CD14-positive monocyte (primary cell): ENCODE measurements at regions not wholly inside any gene's neighbourhood (a gene's known extent, or its start where the extent isn't known, plus 50 kb on each side); places are given as distances from the start of the nearest gene placed in this dataset.

Experiments
- DNase-seq, 3 donors: peaks; one replicate each; pipeline ENCODE4 v3.0.0-alpha.2; 2011 to 2022
- H2AFZ ChIP-seq: 2 replicates; pipeline ENCODE4 v1.6.0; 2012; ENCODE audit warnings: mild to moderate bottlenecking, low read depth, low read length, inconsistent platforms; ENCODE audit not compliant: insufficient read depth, poor library complexity, severe bottlenecking
- H3K27ac ChIP-seq, 2 donors: 1 replicate in 1 of 2; 2 replicates in 1 of 2; pipeline ENCODE4 v1.5.1; 2012 to 2013; ENCODE audit warnings: low read length in 2 of 2, control low read depth in 1 of 2, inconsistent platforms in 1 of 2, low read depth in 1 of 2, mild to moderate bottlenecking in 1 of 2
- H3K27me3 ChIP-seq, 2 donors: one replicate each; pipeline versions ENCODE4 v1.6.0 to v1.6.1; 2011 to 2013; ENCODE audit warnings: low read length in 2 of 2; ENCODE audit not compliant: control insufficient read depth in 2 of 2, insufficient read depth in 2 of 2
- H3K36me3 ChIP-seq, 2 donors: replicated peaks in 1 of 2; 1 replicate in 1 of 2; 2 replicates in 1 of 2; pipeline versions ENCODE4 v1.5.1 to v1.6.1; 2012 to 2013; ENCODE audit warnings: low read length in 2 of 2, control low read depth in 1 of 2, inconsistent platforms in 1 of 2, mild to moderate bottlenecking in 1 of 2; ENCODE audit not compliant: insufficient read depth in 2 of 2, control insufficient read depth in 1 of 2
- H3K4me1 ChIP-seq, 2 donors: 1 replicate in 1 of 2; 2 replicates in 1 of 2; pipeline versions ENCODE4 v1.5.1 to v1.6.1; 2012 to 2013; ENCODE audit warnings: low read length in 2 of 2, control low read depth in 1 of 2, inconsistent platforms in 1 of 2, mild to moderate bottlenecking in 1 of 2, moderate library complexity in 1 of 2; ENCODE audit not compliant: insufficient read depth in 2 of 2, control insufficient read depth in 1 of 2
- H3K4me2 ChIP-seq: replicated peaks from 2 replicates; pipeline ENCODE3; 2012; ENCODE audit warnings: low read length, moderate library complexity, mild to moderate bottlenecking; ENCODE audit not compliant: poor library complexity, severe bottlenecking; ENCODE audit errors: extremely low read depth
- H3K4me3 ChIP-seq, 3 experiments: fragments of 200-600 bp in 1 of 3; sonication (generic) in 1 of 3; replicated peaks in 1 of 3; 1 replicate in 2 of 3; 2 replicates in 1 of 3; pipeline ENCODE4 v1.5.1; 2011 to 2013; ENCODE audit warnings: low read length in 3 of 3, mild to moderate bottlenecking in 3 of 3, control low read depth in 2 of 3, low read depth in 2 of 3, inconsistent platforms in 1 of 3, moderate library complexity in 1 of 3
- H3K79me2 ChIP-seq: 2 replicates; pipeline ENCODE4 v1.6.0; 2012; ENCODE audit warnings: mild to moderate bottlenecking, control low read depth, inconsistent platforms, low read length, moderate library complexity; ENCODE audit not compliant: insufficient read depth
- H3K9ac ChIP-seq: 2 replicates; pipeline ENCODE4 v1.6.0; 2017; ENCODE audit warnings: low read length, mild to moderate bottlenecking; ENCODE audit not compliant: insufficient read depth, poor library complexity, severe bottlenecking
- H3K9me3 ChIP-seq, 2 donors: replicated peaks in 1 of 2; 1 replicate in 1 of 2; 2 replicates in 1 of 2; pipeline versions ENCODE4 v1.5.1 to v1.6.1; 2012 to 2013; ENCODE audit warnings: low read length in 2 of 2, control low read depth in 1 of 2; ENCODE audit not compliant: control insufficient read depth in 1 of 2, insufficient read depth in 1 of 2
- H4K20me1 ChIP-seq: 2 replicates; pipeline ENCODE4 v1.6.0; 2012; ENCODE audit warnings: mild to moderate bottlenecking, low read length, control low read depth, moderate library complexity; ENCODE audit not compliant: insufficient read depth
- H3K27ac Mint-ChIP-seq, 7 donors: one replicate each; pipeline ENCODE4 v1.8.0; 2020; ENCODE audit warnings: mild to moderate bottlenecking in 7 of 7, mixed read lengths in 7 of 7, moderate library complexity in 6 of 7, inconsistent platforms in 2 of 7
- H3K27me3 Mint-ChIP-seq, 3 donors: one replicate each; pipeline ENCODE4 v1.8.0; 2021 to 2022; ENCODE audit warnings: low read depth in 3 of 3, mild to moderate bottlenecking in 3 of 3, mixed read lengths in 3 of 3, moderate library complexity in 3 of 3, inconsistent platforms in 1 of 3
- H3K36me3 Mint-ChIP-seq, 2 donors: one replicate each; pipeline ENCODE4 v1.8.0; 2020; ENCODE audit warnings: mixed read lengths in 2 of 2, inconsistent platforms in 1 of 2, mild to moderate bottlenecking in 1 of 2
- H3K4me1 Mint-ChIP-seq: one replicate; pipeline ENCODE4 v1.8.0; 2020; ENCODE audit warnings: mild to moderate bottlenecking, mixed read lengths
- H3K4me3 Mint-ChIP-seq, 2 donors: one replicate each; pipeline ENCODE4 v1.8.0; 2020; ENCODE audit warnings: mild to moderate bottlenecking in 2 of 2, mixed read lengths in 2 of 2, moderate library complexity in 1 of 2
- H3K9me3 Mint-ChIP-seq, 7 donors: one replicate each; pipeline ENCODE4 v1.8.0; 2020 to 2022; ENCODE audit warnings: mixed read lengths in 7 of 7, mild to moderate bottlenecking in 6 of 7, moderate library complexity in 6 of 7, inconsistent platforms in 2 of 7
- CTCF ChIP-seq: fragments of 200-600 bp; IDR thresholded peaks from one replicate; pipeline ENCODE4 v1.8.0; 2022; ENCODE audit warnings: antibody characterized with exemption, mild to moderate bottlenecking
- WGBS: methylation state at CpG from one replicate; pipeline ENCODE4 v1.1.5; 2013; ENCODE audit warnings: missing lambda C conversion rate; ENCODE audit not compliant: insufficient coverage; 5-methylcytosine and 5-hydroxymethylcytosine counted together
- intact Hi-C, 2 donors: fragments of 100-400 bp; cut with micrococcal nuclease; formaldehyde crosslinking; loops; one replicate each; pipeline versions ENCODE4 v1.15.0 to v1.15.1; 2023

- Histone ChIP-seq H3K9me3 (peaks cover 19 to 23% of the 10 kb centered on the region in 2 donors), H4K20me1 (no peaks in the 10 kb centered on the region), H3K79me2 (no peaks in the 10 kb centered on the region), H2AFZ (no peak overlapping the region), H3K4me2 (no peak overlapping the region), H3K27me3 (no peaks in the 10 kb centered on the region), H3K36me3 (no peaks in the 10 kb centered on the region), H3K4me1 (no peaks in the 10 kb centered on the region), H3K9ac (no peak overlapping the region), H3K4me3 (no peak overlapping the region), H3K27ac (no peak overlapping the region)
- H3K27ac Mint-ChIP-seq, result no peak overlapping the region
- WGBS, result 83% methylated on average over 1 of the region's 2 CpGs
- TF ChIP-seq CTCF, result no peak
- no peaks in the 10 kb centered on the region for H3K4me1 Mint-ChIP-seq
- H3K4me3 Mint-ChIP-seq, result no peak overlapping the region
- intact Hi-C loops, result no loop called here
- peaks cover 0 to 5% (median 2%) of the 10 kb centered on the region in 3 donors for H3K27me3 Mint-ChIP-seq
- DNase-seq, result no peak
- peaks cover 10 to 21% (median 13%) of the 10 kb centered on the region in 7 donors for H3K9me3 Mint-ChIP-seq
- no peaks in the 10 kb centered on the region for H3K36me3 Mint-ChIP-seq
These were observed 436.9 kb upstream of the TMEM132C start for GRCh38 chr12:127830065-127830460.

GRCh38 chr12:127830730-127831129 is 436.2 kb upstream of the TMEM132C start:
- no peaks in the 10 kb centered on the region for H3K36me3 Mint-ChIP-seq
- H4K20me1 ChIP-seq, result no peaks in the 10 kb centered on the region
- DNase-seq, result no peak
- no CpG with 5 or more reads among the region's 3 CpGs for WGBS
- H3K36me3 ChIP-seq, result no peaks in the 10 kb centered on the region
- no peak overlapping the region for H3K4me3 ChIP-seq
- TF ChIP-seq CTCF, result no peak
- peaks cover 0 to 7% (median 2%) of the 10 kb centered on the region in 3 donors for H3K27me3 Mint-ChIP-seq
- no peak overlapping the region for H3K4me3 Mint-ChIP-seq
- peaks cover 14 to 19% of the 10 kb centered on the region in 2 donors for H3K9me3 ChIP-seq
- H3K4me1 Mint-ChIP-seq, result no peaks in the 10 kb centered on the region
- no peaks in the 10 kb centered on the region for H3K79me2 ChIP-seq
- no peak overlapping the region for H3K27ac ChIP-seq
- H3K9ac ChIP-seq, result no peak overlapping the region
- H3K27me3 ChIP-seq, result no peaks in the 10 kb centered on the region
- no peaks in the 10 kb centered on the region for H3K4me1 ChIP-seq
- H2AFZ ChIP-seq, result no peak overlapping the region
- H3K4me2 ChIP-seq, result no peak overlapping the region
- intact Hi-C loops, result no loop called here
- no peak overlapping the region for H3K27ac Mint-ChIP-seq
- H3K9me3 Mint-ChIP-seq, result peaks cover 8 to 16% (median 10%) of the 10 kb centered on the region in 7 donors
